ENCODE measurements at regions not wholly inside any gene's neighbourhood (a gene's known extent, or its start where the extent isn't known, plus 50 kb on each side); places are given as distances from the start of the nearest gene placed in this dataset.

DNA sequence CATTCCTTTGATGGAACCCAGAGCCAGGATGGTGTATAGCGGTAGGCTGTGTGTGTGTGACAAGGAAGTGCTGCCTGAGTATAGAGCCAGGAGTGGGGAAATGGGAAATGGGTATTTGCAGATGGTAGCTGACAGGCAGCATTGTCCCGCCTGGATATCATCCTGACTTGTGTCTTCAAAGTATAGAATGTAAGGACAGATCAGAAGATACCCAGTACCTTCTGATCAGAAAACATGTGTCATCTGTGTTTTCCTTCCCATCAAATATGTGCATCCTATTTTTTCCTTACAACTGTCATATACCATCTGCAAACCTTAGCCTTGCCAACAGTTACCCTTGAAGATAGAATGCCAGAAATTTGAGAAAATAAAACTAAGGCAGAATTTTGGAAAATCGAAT is 146.2 kb upstream of the CBLB start:
- Histone ChIP-seq H2BK5ac (ENCODE audit: low read depth, low read length, poor library complexity) (peak overlapping the region; percentile 32), H4K12ac (ENCODE audit: low read depth, low read length) (no peak overlapping the region), H3K4me3 (ENCODE audit: low read depth, low read length) (no peak overlapping the region), H2BK120ac (ENCODE audit: insufficient read depth, low read length, poor library complexity) (peak overlapping the region; percentile 29), H3K14ac (ENCODE audit: low read length) (no peak overlapping the region), H3K23ac (ENCODE audit: low read length) (no peak overlapping the region), H3K9me3 (ENCODE audit: insufficient read depth, low read depth, low read length) (no peaks in the 10 kb centered on the region), H2AK5ac (ENCODE audit: low read length) (no peak overlapping the region), H2BK12ac (ENCODE audit: low read length) (peak overlapping the region; percentile 84), H3K79me2 (ENCODE audit: control insufficient read depth, insufficient read depth, low read length, poor library complexity) (no peaks in the 10 kb centered on the region), H2AFZ (ENCODE audit: insufficient read depth, low read length, poor library complexity) (no peak overlapping the region), H3K27me3 (ENCODE audit: insufficient read depth, low read length) (no peaks in the 10 kb centered on the region), H3K36me3 (ENCODE audit: control insufficient read depth in 1 of 2, insufficient read depth in 2 of 2, low read length in 2 of 2) (no peaks in the 10 kb centered on the region), H3K79me1 (ENCODE audit: low read length) (peaks cover 3% of the 10 kb centered on the region), H4K91ac (ENCODE audit: low read depth, low read length) (no peak overlapping the region), H3K9ac (ENCODE audit: low read length) (no peak overlapping the region), H3K4me1 (ENCODE audit: control insufficient read depth in 1 of 2, insufficient read depth in 2 of 2, low read length in 2 of 2) (no peaks in the 10 kb centered on the region), H3K4ac (ENCODE audit: low read depth, low read length) (no peak overlapping the region), H4K8ac (ENCODE audit: low read depth, low read length) (peak overlapping the region; percentile 54), H3K27ac (ENCODE audit: low read depth, low read length) (no peak overlapping the region), H3K18ac (ENCODE audit: low read length) (no peak overlapping the region), H3K4me2 (ENCODE audit: low read length) (no peak overlapping the region)
- no peak for DNase-seq
- no CpG with 5 or more reads among the region's 3 CpGs for WGBS (ENCODE audit: extremely low coverage, insufficient coverage, insufficient read length)

GRCh38 chr3:106018102-106018501 is 149.3 kb upstream of the CBLB start:
- H3K14ac ChIP-seq (ENCODE audit: low read length): no peak overlapping the region

GRCh38 chr3:106018929-106019550 is 150.2 kb upstream of the CBLB start:
- Histone ChIP-seq H2BK120ac (ENCODE audit: insufficient read depth, low read length, poor library complexity) (no peak overlapping the region), H2BK12ac (ENCODE audit: low read length) (no peak overlapping the region), H4K8ac (ENCODE audit: low read depth, low read length) (no peak overlapping the region), H3K9ac (ENCODE audit: low read length) (no peak overlapping the region), H2BK5ac (ENCODE audit: low read depth, low read length, poor library complexity) (no peak overlapping the region), H3K27ac (ENCODE audit: low read depth, low read length) (no peak overlapping the region), H4K91ac (ENCODE audit: low read depth, low read length) (no peak overlapping the region), H3K14ac (ENCODE audit: low read length) (no peak overlapping the region), H3K4ac (ENCODE audit: low read depth, low read length) (no peak overlapping the region), H4K12ac (ENCODE audit: low read depth, low read length) (no peak overlapping the region), H2AK5ac (ENCODE audit: low read length) (no peak overlapping the region), H3K9me3 (ENCODE audit: insufficient read depth, low read depth, low read length) (no peaks in the 10 kb centered on the region), H3K27me3 (ENCODE audit: insufficient read depth, low read length) (no peaks in the 10 kb centered on the region), H3K4me2 (ENCODE audit: low read length) (no peak overlapping the region), H3K79me2 (ENCODE audit: control insufficient read depth, insufficient read depth, low read length, poor library complexity) (no peaks in the 10 kb centered on the region), H2AFZ (ENCODE audit: insufficient read depth, low read length, poor library complexity) (no peak overlapping the region), H3K23ac (ENCODE audit: low read length) (no peak overlapping the region), H3K79me1 (ENCODE audit: low read length) (peaks cover 3% of the 10 kb centered on the region), H3K4me1 (ENCODE audit: control insufficient read depth in 1 of 2, insufficient read depth in 2 of 2, low read length in 2 of 2) (no peaks in the 10 kb centered on the region), H3K18ac (ENCODE audit: low read length) (no peak overlapping the region), H3K4me3 (ENCODE audit: low read depth, low read length) (no peak overlapping the region), H3K36me3 (ENCODE audit: control insufficient read depth in 1 of 2, insufficient read depth in 2 of 2, low read length in 2 of 2) (no peaks in the 10 kb centered on the region)
- no peak for DNase-seq
- WGBS (ENCODE audit: extremely low coverage, insufficient coverage, insufficient read length): no CpG with 5 or more reads among the region's 5 CpGs

More at GRCh38 chr3:106018102-106018501, 149.3 kb upstream of the CBLB start:
- Histone ChIP-seq H2AFZ (ENCODE audit: insufficient read depth, low read length, poor library complexity) (no peak overlapping the region), H3K18ac (ENCODE audit: low read length) (no peak overlapping the region), H2BK120ac (ENCODE audit: insufficient read depth, low read length, poor library complexity) (no peak overlapping the region), H2AK5ac (ENCODE audit: low read length) (no peak overlapping the region), H2BK5ac (ENCODE audit: low read depth, low read length, poor library complexity) (no peak overlapping the region), H4K91ac (ENCODE audit: low read depth, low read length) (no peak overlapping the region), H3K27me3 (ENCODE audit: insufficient read depth, low read length) (no peaks in the 10 kb centered on the region), H3K9ac (ENCODE audit: low read length) (no peak overlapping the region), H3K4me2 (ENCODE audit: low read length) (no peak overlapping the region), H3K79me2 (ENCODE audit: control insufficient read depth, insufficient read depth, low read length, poor library complexity) (no peaks in the 10 kb centered on the region), H3K23ac (ENCODE audit: low read length) (no peak overlapping the region), H4K8ac (ENCODE audit: low read depth, low read length) (no peak overlapping the region), H3K4me1 (ENCODE audit: control insufficient read depth in 1 of 2, insufficient read depth in 2 of 2, low read length in 2 of 2) (no peaks in the 10 kb centered on the region), H3K9me3 (ENCODE audit: insufficient read depth, low read depth, low read length) (no peaks in the 10 kb centered on the region), H4K12ac (ENCODE audit: low read depth, low read length) (no peak overlapping the region), H3K36me3 (ENCODE audit: control insufficient read depth in 1 of 2, insufficient read depth in 2 of 2, low read length in 2 of 2) (no peaks in the 10 kb centered on the region), H2BK12ac (ENCODE audit: low read length) (no peak overlapping the region), H3K79me1 (ENCODE audit: low read length) (peaks cover 3% of the 10 kb centered on the region), H3K4ac (ENCODE audit: low read depth, low read length) (no peak overlapping the region), H3K4me3 (ENCODE audit: low read depth, low read length) (no peak overlapping the region), H3K27ac (ENCODE audit: low read depth, low read length) (no peak overlapping the region)
- DNase-seq: no peak
- WGBS (ENCODE audit: extremely low coverage, insufficient coverage, insufficient read length): no CpG with 5 or more reads among the region's 4 CpGs

DNA sequence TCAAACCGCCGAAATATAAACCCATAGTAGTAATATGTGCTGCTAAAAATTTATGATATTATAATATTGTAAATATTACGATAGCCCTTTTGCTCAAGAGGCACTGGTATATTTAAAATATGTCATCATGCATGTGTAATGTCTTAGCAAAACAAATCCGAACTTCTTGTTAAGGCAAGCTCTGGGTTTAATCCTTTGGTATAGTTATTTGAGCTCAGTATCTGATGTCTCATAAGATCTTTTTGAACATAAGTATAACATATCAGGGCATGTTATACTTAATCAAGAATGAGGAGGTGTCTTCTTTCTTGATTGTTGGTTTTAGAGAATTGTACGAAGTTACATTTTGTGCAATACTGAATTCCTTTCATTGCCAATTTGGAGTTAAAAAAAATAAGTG is 154.1 kb upstream of the CBLB start:
- Histone ChIP-seq H3K4me1 (ENCODE audit: control insufficient read depth in 1 of 2, insufficient read depth in 2 of 2, low read length in 2 of 2) (peaks cover 2 to 4% of the 10 kb centered on the region in 2 experiments), H2AK5ac (ENCODE audit: low read length) (no peak overlapping the region), H4K8ac (ENCODE audit: low read depth, low read length) (no peak overlapping the region), H3K27me3 (ENCODE audit: insufficient read depth, low read length) (no peaks in the 10 kb centered on the region), H3K36me3 (ENCODE audit: control insufficient read depth in 1 of 2, insufficient read depth in 2 of 2, low read length in 2 of 2) (no peaks in the 10 kb centered on the region), H3K4me3 (ENCODE audit: low read depth, low read length) (no peak overlapping the region), H4K12ac (ENCODE audit: low read depth, low read length) (no peak overlapping the region), H2AFZ (ENCODE audit: insufficient read depth, low read length, poor library complexity) (no peak overlapping the region), H3K23ac (ENCODE audit: low read length) (no peak overlapping the region), H3K79me2 (ENCODE audit: control insufficient read depth, insufficient read depth, low read length, poor library complexity) (no peaks in the 10 kb centered on the region), H3K27ac (ENCODE audit: low read depth, low read length) (no peak overlapping the region), H3K18ac (ENCODE audit: low read length) (no peak overlapping the region), H3K4me2 (ENCODE audit: low read length) (no peak overlapping the region), H4K91ac (ENCODE audit: low read depth, low read length) (no peak overlapping the region), H3K79me1 (ENCODE audit: low read length) (no peaks in the 10 kb centered on the region), H2BK12ac (ENCODE audit: low read length) (no peak overlapping the region), H3K9ac (ENCODE audit: low read length) (no peak overlapping the region), H2BK120ac (ENCODE audit: insufficient read depth, low read length, poor library complexity) (no peak overlapping the region), H3K9me3 (ENCODE audit: insufficient read depth, low read depth, low read length) (no peaks in the 10 kb centered on the region), H3K4ac (ENCODE audit: low read depth, low read length) (no peak overlapping the region), H2BK5ac (ENCODE audit: low read depth, low read length, poor library complexity) (no peak overlapping the region), H3K14ac (ENCODE audit: low read length) (no peak overlapping the region)
- no CpG with 5 or more reads among the region's 5 CpGs for WGBS (ENCODE audit: extremely low coverage, insufficient coverage, insufficient read length)
- DNase-seq: no peak

Measured in trophoblast cell (in vitro differentiated cells and primary cell).